ENCODE measurements at regions not wholly inside any gene's neighbourhood (a gene's known extent, or its start where the extent isn't known, plus 50 kb on each side); places are given as distances from the start of the nearest gene placed in this dataset.
"Not testable (repeated sequence)": the region's sequence is repeated elsewhere in the genome, so short reads cannot be mapped to it uniquely, and the experiment has no call there.

GRCh38 chr12:47346251-47347019, 266.7 kb upstream of the AMIGO2 start:
- no peaks in the 10 kb centered on the region for H3K27me3 Mint-ChIP-seq (ENCODE audit: low read depth)
- peaks cover 33% of the 10 kb centered on the region for H3K4me1 Mint-ChIP-seq (ENCODE audit: low read depth)
- H3K36me3 Mint-ChIP-seq (ENCODE audit: low read depth), result no peaks in the 10 kb centered on the region
- no peak for DNase-seq (ENCODE audit: low spot score)
- peaks cover 3% of the 10 kb centered on the region for H3K9me3 Mint-ChIP-seq
- no peak overlapping the region for H3K27ac Mint-ChIP-seq
- no peak overlapping the region for H3K4me3 Mint-ChIP-seq

- H3K9me3 Mint-ChIP-seq, result peaks cover 3% of the 10 kb centered on the region
- H3K27ac Mint-ChIP-seq, result no peak overlapping the region
- H3K36me3 Mint-ChIP-seq (ENCODE audit: low read depth), result no peaks in the 10 kb centered on the region
- no peaks in the 10 kb centered on the region for H3K27me3 Mint-ChIP-seq (ENCODE audit: low read depth)
- no peak for DNase-seq (ENCODE audit: low spot score)
- H3K4me1 Mint-ChIP-seq (ENCODE audit: low read depth), result peaks cover 12% of the 10 kb centered on the region
- H3K4me3 Mint-ChIP-seq, result no peak overlapping the region
Measured at GRCh38 chr12:47343684-47344567, 264.2 kb upstream of the AMIGO2 start.

DNA sequence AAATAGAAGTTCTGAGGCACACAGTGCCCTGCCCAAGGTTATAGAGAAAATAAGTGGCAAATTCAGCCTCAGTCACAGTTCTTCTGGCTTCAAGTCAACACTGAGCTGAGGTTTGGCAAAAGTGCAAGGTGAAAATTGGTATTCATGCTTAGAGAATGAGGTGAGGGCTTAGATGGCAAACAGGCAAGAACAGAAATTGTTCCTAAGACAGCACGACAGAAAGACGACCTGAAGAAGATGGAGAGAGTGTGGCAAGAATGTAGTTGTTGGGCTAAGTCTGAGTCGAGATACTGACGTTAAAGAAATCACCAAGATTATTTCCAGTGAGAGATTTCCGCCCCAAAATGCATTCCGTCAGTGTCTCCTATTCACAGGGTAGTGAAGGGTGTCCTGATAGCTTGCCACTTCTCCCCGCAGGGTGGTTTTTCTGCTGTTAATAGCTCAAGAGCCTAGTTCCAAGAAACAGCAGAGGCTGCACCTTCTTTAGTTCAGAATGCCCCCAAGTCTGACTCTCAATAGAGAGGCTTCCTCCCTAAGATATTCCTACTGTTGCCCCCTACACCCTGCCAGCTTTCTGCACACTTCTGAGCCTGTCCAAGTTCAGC, 260.8 kb upstream of the AMIGO2 start:
- H3K4me3 Mint-ChIP-seq, result no peak overlapping the region
- H3K4me1 Mint-ChIP-seq (ENCODE audit: low read depth), result peaks cover 5% of the 10 kb centered on the region
- H3K9me3 Mint-ChIP-seq, result peaks cover 28% of the 10 kb centered on the region
- H3K27ac Mint-ChIP-seq, result no peak overlapping the region
- peaks cover 17% of the 10 kb centered on the region for H3K36me3 Mint-ChIP-seq (ENCODE audit: low read depth)
- no peaks in the 10 kb centered on the region for H3K27me3 Mint-ChIP-seq (ENCODE audit: low read depth)
- no peak for DNase-seq (ENCODE audit: low spot score)

DNA sequence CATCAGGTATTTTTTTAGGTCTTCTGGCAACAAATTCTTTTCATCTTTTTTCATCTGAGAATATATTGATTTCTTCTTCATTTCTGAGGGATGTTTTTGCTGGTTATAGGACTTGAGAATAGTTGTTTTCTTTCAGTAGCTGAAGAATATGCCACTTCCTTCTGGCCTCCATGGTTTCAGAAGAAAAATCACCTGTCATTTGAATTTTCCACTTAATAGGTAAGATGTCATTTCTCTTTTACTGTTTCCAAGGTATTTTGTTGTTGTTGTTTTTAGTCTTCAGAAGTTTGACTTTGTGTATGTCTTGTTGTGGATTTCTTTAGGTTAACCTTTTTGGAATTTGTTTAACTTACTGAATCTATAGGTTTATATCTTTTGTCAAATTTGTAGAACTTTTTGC, 257.8 kb upstream of the AMIGO2 start:
- no peak for DNase-seq (ENCODE audit: low spot score)
- no peaks in the 10 kb centered on the region for H3K27me3 Mint-ChIP-seq (ENCODE audit: low read depth)
- peaks cover 11% of the 10 kb centered on the region for H3K4me1 Mint-ChIP-seq (ENCODE audit: low read depth)
- peaks cover 17% of the 10 kb centered on the region for H3K36me3 Mint-ChIP-seq (ENCODE audit: low read depth)
- H3K4me3 Mint-ChIP-seq, result no peak overlapping the region
- no peak overlapping the region for H3K27ac Mint-ChIP-seq
- H3K9me3 Mint-ChIP-seq, result peaks cover 25% of the 10 kb centered on the region

GRCh38 chr12:47333271-47333858, 253.6 kb upstream of the AMIGO2 start:
- H3K9me3 Mint-ChIP-seq, result peaks cover 23% of the 10 kb centered on the region
- peaks cover 17% of the 10 kb centered on the region for H3K36me3 Mint-ChIP-seq (ENCODE audit: low read depth)
- not testable (repeated sequence) for H3K27me3 Mint-ChIP-seq (ENCODE audit: low read depth); H3K27ac Mint-ChIP-seq; DNase-seq (ENCODE audit: low spot score); H3K4me3 Mint-ChIP-seq
- peaks cover 21% of the 10 kb centered on the region for H3K4me1 Mint-ChIP-seq (ENCODE audit: low read depth)

GRCh38 chr12:47328831-47329545, 249.2 kb upstream of the AMIGO2 start:
- Mint-ChIP-seq H3K27ac (no peak overlapping the region), H3K4me1 (ENCODE audit: low read depth) (peaks cover 13% of the 10 kb centered on the region), H3K4me3 (no peak overlapping the region), H3K27me3 (ENCODE audit: low read depth) (no peaks in the 10 kb centered on the region), H3K36me3 (ENCODE audit: low read depth) (no peaks in the 10 kb centered on the region), H3K9me3 (no peaks in the 10 kb centered on the region)
- DNase-seq (ENCODE audit: low spot score), result no peak

DNA sequence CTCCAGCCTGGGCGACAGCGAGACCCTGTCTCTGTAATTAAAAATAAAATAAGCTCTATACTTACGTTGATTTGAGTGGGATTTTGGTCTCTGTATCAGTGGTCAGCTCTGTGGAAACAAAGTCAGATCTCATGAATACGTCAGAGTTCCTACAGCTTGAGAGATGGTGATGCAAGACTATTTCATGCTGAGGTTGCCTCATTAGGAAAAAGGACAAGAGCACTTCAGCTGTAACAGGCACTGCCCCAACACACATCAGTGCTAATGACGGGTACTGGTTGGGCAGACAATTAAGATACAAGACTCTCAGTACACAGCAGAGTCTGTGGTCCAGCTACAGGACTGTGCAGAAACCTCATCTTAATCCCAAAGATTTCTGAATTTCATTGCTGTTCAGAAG, 246.4 kb upstream of the AMIGO2 start:
- Mint-ChIP-seq H3K4me1 (ENCODE audit: low read depth) (peaks cover 13% of the 10 kb centered on the region), H3K27me3 (ENCODE audit: low read depth) (no peaks in the 10 kb centered on the region), H3K9me3 (no peaks in the 10 kb centered on the region), H3K36me3 (ENCODE audit: low read depth) (no peaks in the 10 kb centered on the region), H3K4me3 (no peak overlapping the region), H3K27ac (no peak overlapping the region)
- DNase-seq (ENCODE audit: low spot score), result no peak

DNA sequence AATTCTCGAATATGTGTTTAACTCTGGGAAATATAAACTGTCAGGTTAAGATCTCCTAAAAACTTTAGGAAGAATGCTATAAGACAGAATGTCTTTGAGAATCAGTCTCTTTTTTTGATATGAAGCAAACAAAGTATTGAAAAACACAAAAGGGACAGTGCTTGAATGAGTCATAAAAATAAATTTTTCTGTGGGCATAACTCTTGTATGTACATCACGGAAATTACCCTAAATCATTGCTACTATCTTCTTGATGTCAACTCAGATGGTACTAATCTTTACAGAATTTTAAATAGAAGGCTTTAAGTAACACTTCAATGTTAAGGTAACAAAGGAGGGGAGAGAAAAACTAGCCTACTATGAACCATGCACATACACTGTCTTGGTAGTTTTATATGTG, 244.0 kb upstream of the AMIGO2 start:
- Mint-ChIP-seq H3K9me3 (peaks cover 6% of the 10 kb centered on the region), H3K27me3 (ENCODE audit: low read depth) (no peaks in the 10 kb centered on the region), H3K27ac (no peak overlapping the region), H3K4me3 (no peak overlapping the region), H3K36me3 (ENCODE audit: low read depth) (peaks cover 3% of the 10 kb centered on the region), H3K4me1 (ENCODE audit: low read depth) (peaks cover 13% of the 10 kb centered on the region)
- DNase-seq (ENCODE audit: low spot score), result no peak

DNA sequence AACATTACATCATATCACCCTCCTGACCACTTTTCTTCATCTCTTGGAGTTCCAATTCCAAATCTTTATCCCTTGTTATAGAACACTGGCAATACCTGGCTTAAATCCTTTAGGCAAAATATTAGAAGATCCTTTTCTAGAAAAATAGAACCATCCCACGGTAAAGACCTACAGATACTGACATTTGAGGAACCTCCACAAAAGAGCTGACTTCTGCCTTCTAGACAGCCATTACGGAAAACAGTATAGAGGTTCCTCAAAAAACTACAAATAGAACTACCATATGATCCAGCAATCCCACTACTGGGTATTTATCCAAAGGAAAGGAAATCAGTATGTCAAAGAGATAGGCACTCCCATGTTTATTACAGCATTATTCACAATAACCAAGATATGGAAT, 241.7 kb upstream of the AMIGO2 start:
- Mint-ChIP-seq H3K36me3 (ENCODE audit: low read depth) (peaks cover 3% of the 10 kb centered on the region), H3K27ac (no peak overlapping the region), H3K4me1 (ENCODE audit: low read depth) (peaks cover 16% of the 10 kb centered on the region), H3K9me3 (peaks cover 6% of the 10 kb centered on the region), H3K27me3 (ENCODE audit: low read depth) (no peaks in the 10 kb centered on the region), H3K4me3 (no peak overlapping the region)
- DNase-seq (ENCODE audit: low spot score), result no peak

DNA sequence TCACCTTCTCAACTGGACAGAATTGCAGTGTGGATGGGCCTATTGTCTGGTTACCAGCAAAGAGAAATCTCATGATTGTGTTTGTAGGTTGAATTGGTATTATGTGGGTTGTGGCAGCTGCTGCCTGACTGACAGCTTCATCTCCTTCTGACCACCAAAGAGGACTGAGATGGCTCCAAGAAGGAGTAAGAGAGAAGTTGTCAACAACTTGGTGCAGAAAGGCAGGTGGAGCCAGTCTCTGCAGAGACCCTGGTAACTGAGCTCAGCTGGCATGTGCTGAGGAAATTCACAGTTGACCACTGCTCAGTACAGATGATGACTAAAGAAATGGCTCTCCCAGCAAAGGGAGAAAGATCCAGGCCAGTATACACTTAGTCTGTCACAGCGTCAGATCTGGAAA, 240.0 kb upstream of the AMIGO2 start:
- Mint-ChIP-seq H3K27me3 (ENCODE audit: low read depth) (no peaks in the 10 kb centered on the region), H3K4me1 (ENCODE audit: low read depth) (peaks cover 15% of the 10 kb centered on the region), H3K4me3 (no peak overlapping the region), H3K27ac (no peak overlapping the region), H3K36me3 (ENCODE audit: low read depth) (peaks cover 3% of the 10 kb centered on the region), H3K9me3 (peaks cover 6% of the 10 kb centered on the region)
- no peak for DNase-seq (ENCODE audit: low spot score)

GRCh38 chr12:47318963-47319362, 239.2 kb upstream of the AMIGO2 start:
- H3K27ac Mint-ChIP-seq, result peak overlapping the region; percentile 29
- H3K36me3 Mint-ChIP-seq (ENCODE audit: low read depth), result peaks cover 3% of the 10 kb centered on the region
- no peak overlapping the region for H3K4me3 Mint-ChIP-seq
- H3K27me3 Mint-ChIP-seq (ENCODE audit: low read depth), result no peaks in the 10 kb centered on the region
- peaks cover 20% of the 10 kb centered on the region for H3K4me1 Mint-ChIP-seq (ENCODE audit: low read depth)
- peaks cover 6% of the 10 kb centered on the region for H3K9me3 Mint-ChIP-seq
- DNase-seq (ENCODE audit: low spot score), result no peak

GRCh38 chr12:47317175-47317915, 237.6 kb upstream of the AMIGO2 start:
- Mint-ChIP-seq H3K4me3 (no peak overlapping the region), H3K36me3 (ENCODE audit: low read depth) (peaks cover 3% of the 10 kb centered on the region), H3K27me3 (ENCODE audit: low read depth) (no peaks in the 10 kb centered on the region), H3K4me1 (ENCODE audit: low read depth) (peaks cover 27% of the 10 kb centered on the region), H3K9me3 (peaks cover 6% of the 10 kb centered on the region), H3K27ac (no peak overlapping the region)
- DNase-seq (ENCODE audit: low spot score), result no peak

DNA sequence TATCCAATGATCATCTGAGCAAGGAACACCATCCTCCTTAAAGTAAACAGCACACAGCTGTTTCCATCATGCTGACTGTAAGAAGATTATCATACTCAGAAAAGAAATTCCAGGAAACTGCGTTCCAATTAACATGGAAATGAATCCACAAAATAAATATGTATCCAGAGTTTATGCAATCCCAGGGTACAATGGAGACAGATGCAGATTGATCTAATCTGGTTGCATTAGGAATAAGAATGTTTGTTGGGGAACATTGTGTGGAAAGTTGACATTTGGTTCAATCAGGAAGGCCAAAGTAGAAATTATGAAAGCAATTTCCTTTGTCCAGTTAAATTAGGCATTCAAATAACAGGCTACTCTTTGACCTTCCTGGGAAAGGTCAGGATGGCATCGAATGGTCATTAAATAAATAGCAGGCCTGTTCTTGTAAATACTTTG, 236.9 kb upstream of the AMIGO2 start:
- Mint-ChIP-seq H3K27me3 (ENCODE audit: low read depth) (no peaks in the 10 kb centered on the region), H3K4me3 (peak overlapping the region; percentile 25), H3K9me3 (peaks cover 6% of the 10 kb centered on the region), H3K36me3 (ENCODE audit: low read depth) (peaks cover 3% of the 10 kb centered on the region), H3K4me1 (ENCODE audit: low read depth) (peaks cover 27% of the 10 kb centered on the region), H3K27ac (no peak overlapping the region)
- no peak for DNase-seq (ENCODE audit: low spot score)
